Sigmoid colon (tissue), 6 donors: ENCODE measurements at regions not wholly inside any gene's neighbourhood (a gene's known extent, or its start where the extent isn't known, plus 50 kb on each side); places are given as distances from the start of the nearest gene placed in this dataset.
"Not testable (repeated sequence)": the region's sequence is repeated elsewhere in the genome, so short reads cannot be mapped to it uniquely, and the experiment has no call there.

Experiments
- DNase-seq: peaks from one replicate; pipeline ENCODE4 v3.0.0-alpha.2; 2019
- H3K27ac ChIP-seq, 4 donors: fragments of 200-600 bp; sonication (generic); one replicate each; pipeline ENCODE4 v1.5.1; 2016 to 2019; ENCODE audit warnings: mild to moderate bottlenecking in 1 of 4
- H3K27me3 ChIP-seq, 3 donors: fragments of 200-600 bp; sonication (generic); one replicate each; pipeline ENCODE4 v1.5.1; 2019; ENCODE audit warnings: mild to moderate bottlenecking in 1 of 3
- H3K36me3 ChIP-seq, 4 donors: fragments of 200-600 bp; sonication (generic); one replicate each; pipeline ENCODE4 v1.5.1; 2016 to 2019
- H3K4me1 ChIP-seq, 4 donors: fragments of 200-600 bp; sonication (generic); one replicate each; pipeline ENCODE4 v1.5.1; 2017 to 2019
- H3K4me3 ChIP-seq, 4 donors: fragments of 200-600 bp; sonication (generic); one replicate each; pipeline ENCODE4 v1.5.1; 2017 to 2019; ENCODE audit warnings: mild to moderate bottlenecking in 2 of 4, moderate library complexity in 1 of 4
- H3K9me3 ChIP-seq, 4 donors: fragments of 200-600 bp in 3 of 4; sonication (generic) in 3 of 4; one replicate each; pipeline versions ENCODE4 v1.5.1 to v1.6.1; 2013 to 2019
- EP300 ChIP-seq, 4 donors: sonication (generic); formaldehyde crosslinking; IDR thresholded peaks; one replicate each; pipeline ENCODE4 v1.6.1; 2017; ENCODE audit warnings: antibody characterized with exemption in 4 of 4
- POLR2A ChIP-seq, 2 donors: fragments of 450-650 bp; IDR thresholded peaks; one replicate each; pipeline ENCODE4 v1.6.1; 2016; ENCODE audit warnings: antibody characterized with exemption in 2 of 2, mild to moderate bottlenecking in 2 of 2, moderate library complexity in 2 of 2
- POLR2AphosphoS5 ChIP-seq, 4 donors: sonication (generic); formaldehyde crosslinking; IDR thresholded peaks; one replicate each; pipeline ENCODE4 v1.6.1; 2017; ENCODE audit warnings: antibody characterized with exemption in 4 of 4
- whole genome bisulfite sequencing, 2 donors: extraction: QIAGEN DNeasy Blood & Tissue Kit; methylation state at CpG; one replicate each; pipeline ENCODE4 v1.1.7; 2013; 5-methylcytosine and 5-hydroxymethylcytosine counted together
- intact Hi-C: fragments of 100-400 bp; cut with DNase I; formaldehyde crosslinking; loops from one replicate; pipeline ENCODE4 v1.15.1; 2023
- TF ChIP-seq, protein P1 (sequence below), 4 experiments: fragments of 450-650 bp in 3 of 4; fragments of 200-600 bp in 1 of 4; IDR thresholded peaks; one replicate each; pipeline ENCODE4 v1.5.1; 2016 to 2019; ENCODE audit warnings: antibody characterized with exemption in 4 of 4, mild to moderate bottlenecking in 3 of 4, moderate library complexity in 2 of 4
- donor health status: healthy with polysubstance abuse.
- donor health status: healthy.

DNA sequence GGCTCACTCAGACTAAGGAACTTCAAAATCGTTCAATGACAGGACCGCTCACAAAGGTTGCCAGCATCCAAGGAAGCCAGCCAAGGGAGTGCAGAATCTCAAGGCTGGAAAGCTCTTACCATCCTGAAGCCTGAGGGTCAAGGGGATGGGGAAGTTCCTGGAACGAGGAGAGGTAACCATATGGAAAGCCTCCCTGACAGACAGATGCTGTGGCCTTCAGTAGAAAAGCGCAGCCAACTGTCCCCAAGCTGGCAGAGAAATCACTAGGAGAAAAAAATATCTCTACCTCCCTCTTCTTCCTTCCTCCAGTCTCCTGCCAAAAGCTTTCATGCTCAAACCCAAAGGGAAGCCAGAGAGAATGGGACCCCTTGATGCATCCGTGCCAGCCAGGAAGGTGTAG, 90.5 kb upstream of the RANBP3L start:
- WGBS, 2 donors = 87 to 89% methylated on average over 5 of the region's 5 CpGs
- no peak for TF ChIP-seq POLR2AphosphoS5 (IDR thresholded peaks at IDR 0.05)
- TF ChIP-seq POLR2A (IDR thresholded peaks at IDR 0.05) = no peak
- TF ChIP-seq, protein P1, sequence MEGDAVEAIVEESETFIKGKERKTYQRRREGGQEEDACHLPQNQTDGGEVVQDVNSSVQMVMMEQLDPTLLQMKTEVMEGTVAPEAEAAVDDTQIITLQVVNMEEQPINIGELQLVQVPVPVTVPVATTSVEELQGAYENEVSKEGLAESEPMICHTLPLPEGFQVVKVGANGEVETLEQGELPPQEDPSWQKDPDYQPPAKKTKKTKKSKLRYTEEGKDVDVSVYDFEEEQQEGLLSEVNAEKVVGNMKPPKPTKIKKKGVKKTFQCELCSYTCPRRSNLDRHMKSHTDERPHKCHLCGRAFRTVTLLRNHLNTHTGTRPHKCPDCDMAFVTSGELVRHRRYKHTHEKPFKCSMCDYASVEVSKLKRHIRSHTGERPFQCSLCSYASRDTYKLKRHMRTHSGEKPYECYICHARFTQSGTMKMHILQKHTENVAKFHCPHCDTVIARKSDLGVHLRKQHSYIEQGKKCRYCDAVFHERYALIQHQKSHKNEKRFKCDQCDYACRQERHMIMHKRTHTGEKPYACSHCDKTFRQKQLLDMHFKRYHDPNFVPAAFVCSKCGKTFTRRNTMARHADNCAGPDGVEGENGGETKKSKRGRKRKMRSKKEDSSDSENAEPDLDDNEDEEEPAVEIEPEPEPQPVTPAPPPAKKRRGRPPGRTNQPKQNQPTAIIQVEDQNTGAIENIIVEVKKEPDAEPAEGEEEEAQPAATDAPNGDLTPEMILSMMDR (IDR thresholded peaks at IDR 0.05) = no peak
- TF ChIP-seq EP300 (IDR thresholded peaks at IDR 0.05) = no peak
- intact Hi-C loops = loop anchor here (5.0 to 10.0 kb wide), 3 partner anchors 85 to 483 kb away; partner anchors contain the start of gene NIPBL
- H3K4me1 ChIP-seq = peaks cover 0 to 37% (median 29%) of the 10 kb centered on the region in 4 donors
- DNase-seq = no peak
- H3K27me3 ChIP-seq = no peaks in the 10 kb centered on the region
- H3K36me3 ChIP-seq = no peaks in the 10 kb centered on the region
- no peak overlapping the region for H3K4me3 ChIP-seq
- H3K9me3 ChIP-seq = no peaks in the 10 kb centered on the region
- peak overlapping the region in 3 of 4 donors; percentile 67 to 73 (median 73) for H3K27ac ChIP-seq

DNA sequence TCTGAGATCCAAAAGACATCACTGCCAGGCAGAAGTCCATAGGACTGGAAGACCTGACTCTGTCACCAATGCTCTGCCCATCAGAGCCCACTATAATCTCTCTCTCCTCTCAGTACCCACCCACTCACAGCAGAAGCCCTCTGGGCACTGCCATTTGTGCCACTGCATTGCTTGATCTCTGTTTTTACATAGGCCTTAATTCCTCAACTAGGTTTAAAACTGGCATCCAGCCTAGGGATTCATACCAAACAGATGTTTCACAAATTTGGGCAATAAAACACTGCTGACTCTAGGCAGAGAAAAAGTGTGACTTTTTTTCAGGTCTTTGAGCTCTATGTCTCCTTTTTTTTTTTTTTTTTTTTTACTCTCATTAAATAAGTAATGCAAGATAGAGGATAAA, 91.1 kb upstream of the RANBP3L start:
- no peaks in the 10 kb centered on the region for H3K36me3 ChIP-seq
- DNase-seq = no peak
- H3K4me3 ChIP-seq = no peak overlapping the region
- H3K9me3 ChIP-seq = no peaks in the 10 kb centered on the region
- H3K27ac ChIP-seq = peak overlapping the region; percentile 40 to 73 (median 70)
- TF ChIP-seq, protein P1 (IDR thresholded peaks at IDR 0.05) = no peak
- no peak for TF ChIP-seq POLR2A (IDR thresholded peaks at IDR 0.05)
- TF ChIP-seq EP300 (IDR thresholded peaks at IDR 0.05) = no peak
- peak in 1 of 4 donors; percentile 14 for TF ChIP-seq POLR2AphosphoS5 (IDR thresholded peaks at IDR 0.05)
- peaks cover 0 to 43% (median 35%) of the 10 kb centered on the region in 4 donors for H3K4me1 ChIP-seq
- no peaks in the 10 kb centered on the region for H3K27me3 ChIP-seq
- intact Hi-C loops = loop anchor here (5.0 to 10.0 kb wide), 3 partner anchors 86 to 482 kb away; partner anchors contain the start of gene NIPBL

DNA sequence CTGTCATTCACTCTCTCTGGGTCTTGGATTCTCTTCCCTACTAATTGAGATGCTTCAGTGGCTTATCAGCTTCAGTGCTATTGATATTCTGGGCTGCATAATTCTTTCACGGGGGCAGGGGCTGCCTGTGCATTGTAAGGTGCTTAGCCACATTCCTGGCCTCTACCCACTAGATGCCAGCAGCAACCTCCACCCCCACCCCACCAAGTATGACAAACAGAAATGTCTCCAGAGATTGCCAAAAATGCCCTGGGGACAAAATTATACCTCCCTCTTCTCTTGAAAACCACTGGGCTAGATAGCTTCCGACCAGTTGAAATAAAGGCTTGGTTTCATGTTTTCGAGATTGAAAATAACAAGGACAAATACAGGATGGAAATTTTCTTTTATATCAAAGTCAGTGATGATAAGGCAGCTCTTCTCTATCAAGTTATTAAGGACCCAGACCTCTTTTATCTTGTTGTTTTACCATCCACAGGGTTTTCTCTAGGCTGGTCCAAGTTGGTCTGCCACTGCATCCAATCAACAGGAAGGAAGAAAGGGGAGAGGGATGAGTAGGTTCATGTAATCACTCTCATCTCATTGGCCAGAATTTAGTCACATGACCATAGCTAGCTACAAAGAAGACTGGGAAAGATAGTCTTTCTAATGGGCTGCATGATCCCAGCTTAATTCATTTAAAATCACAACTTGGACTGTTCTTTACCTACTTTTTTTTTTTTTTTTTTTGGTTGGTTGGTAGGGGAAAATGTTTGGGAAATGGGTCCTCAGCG, 92.1 kb upstream of the RANBP3L start:
- H3K9me3 ChIP-seq = no peaks in the 10 kb centered on the region
- intact Hi-C loops = loop anchor here (5.0 to 10.0 kb wide), 3 partner anchors 87 to 481 kb away; partner anchors contain the start of gene NIPBL
- 83 to 89% methylated on average over 4 of the region's 4 CpGs for WGBS, 2 donors
- no peak for DNase-seq
- TF ChIP-seq, protein P1 (IDR thresholded peaks at IDR 0.05) = no peak
- no peaks in the 10 kb centered on the region for H3K27me3 ChIP-seq
- H3K27ac ChIP-seq = peak overlapping the region in 3 of 4 donors; percentile 67 to 73 (median 73)
- H3K4me3 ChIP-seq = no peak overlapping the region
- H3K4me1 ChIP-seq = peaks cover 0 to 42% (median 37%) of the 10 kb centered on the region in 4 donors
- H3K36me3 ChIP-seq = no peaks in the 10 kb centered on the region

DNA sequence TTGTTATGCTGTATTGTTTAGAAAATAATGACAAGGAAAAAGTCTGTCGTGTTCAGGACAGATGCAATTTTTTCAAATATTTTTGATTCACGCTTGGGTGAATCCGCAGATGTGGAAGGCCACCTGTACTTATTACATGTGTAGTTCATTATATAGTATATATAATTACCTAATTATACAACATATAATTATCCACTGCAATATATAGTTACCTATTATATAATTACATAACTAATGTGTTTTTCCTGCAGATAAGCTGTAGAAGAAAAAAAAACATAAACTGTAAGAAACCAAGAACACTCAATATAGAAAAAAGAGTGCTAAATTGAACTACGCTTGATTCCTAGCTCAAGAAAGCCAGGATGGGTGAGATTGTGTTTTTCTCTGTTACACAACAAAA, 93.6 kb upstream of the RANBP3L start:
- TF ChIP-seq POLR2A (IDR thresholded peaks at IDR 0.05) = no peak
- no peak for TF ChIP-seq POLR2AphosphoS5 (IDR thresholded peaks at IDR 0.05)
- TF ChIP-seq EP300 (IDR thresholded peaks at IDR 0.05) = no peak
- TF ChIP-seq, protein P1 (IDR thresholded peaks at IDR 0.05) = no peak
- Histone ChIP-seq H3K4me1 (peaks cover 0 to 42% (median 37%) of the 10 kb centered on the region in 4 donors), H3K27me3 (no peaks in the 10 kb centered on the region), H3K36me3 (no peaks in the 10 kb centered on the region), H3K27ac (no peak overlapping the region), H3K9me3 (no peaks in the 10 kb centered on the region), H3K4me3 (no peak overlapping the region)
- WGBS, 2 donors = 86% methylated on average over 4 of the region's 4 CpGs
- no peak for DNase-seq
- intact Hi-C loops = loop anchor here (10.0 kb wide), 2 partner anchors 220 to 480 kb away; partner anchors contain the start of gene NIPBL

DNA sequence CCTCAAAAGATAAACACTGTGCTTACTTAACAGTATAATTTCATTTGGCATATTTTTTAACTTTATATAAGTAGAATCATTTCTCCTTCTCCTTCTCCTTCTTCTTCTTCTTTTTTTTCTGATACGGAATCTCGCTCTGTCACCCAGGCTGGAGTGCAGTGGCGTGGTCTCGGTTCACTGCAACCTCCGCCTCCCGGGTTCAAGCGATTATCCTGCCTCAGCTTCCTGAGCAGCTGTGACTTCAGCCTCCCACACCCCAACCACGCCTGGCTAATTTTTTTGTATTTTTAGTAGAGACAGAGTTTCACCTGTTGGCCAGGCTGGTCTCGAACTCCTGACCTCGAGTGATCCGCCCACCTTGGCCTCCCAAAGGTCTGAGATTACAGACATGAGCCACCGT, 94.2 kb upstream of the RANBP3L start:
- DNase-seq, H3K4me3 ChIP-seq, H3K36me3 ChIP-seq, H3K27me3 ChIP-seq, H3K9me3 ChIP-seq: not testable (repeated sequence)
- intact Hi-C loops = loop anchor here (2.0 to 10.0 kb wide), 3 partner anchors 131 to 479 kb away; partner anchors contain the start of gene NIPBL
- peak overlapping the region in 1 of 4 donors; percentile 4 for H3K27ac ChIP-seq
- peaks cover 0 to 42% (median 37%) of the 10 kb centered on the region in 4 donors for H3K4me1 ChIP-seq
- WGBS, 2 donors = 75 to 76% methylated on average over 12 of the region's 12 CpGs
